CD14-positive monocyte (primary cell): ENCODE measurements at regions not wholly inside any gene's neighbourhood (a gene's known extent, or its start where the extent isn't known, plus 50 kb on each side); places are given as distances from the start of the nearest gene placed in this dataset.

Experiments used
- DNase-seq, 3 donors: peaks; one replicate each; pipeline ENCODE4 v3.0.0-alpha.2; 2011 to 2022
- H2AFZ ChIP-seq: 2 replicates; pipeline ENCODE4 v1.6.0; 2012; ENCODE audit warnings: mild to moderate bottlenecking, low read depth, low read length, inconsistent platforms; ENCODE audit not compliant: insufficient read depth, poor library complexity, severe bottlenecking
- H3K27ac ChIP-seq, 2 donors: 1 replicate in 1 of 2; 2 replicates in 1 of 2; pipeline ENCODE4 v1.5.1; 2012 to 2013; ENCODE audit warnings: low read length in 2 of 2, control low read depth in 1 of 2, inconsistent platforms in 1 of 2, low read depth in 1 of 2, mild to moderate bottlenecking in 1 of 2
- H3K27me3 ChIP-seq, 2 donors: one replicate each; pipeline versions ENCODE4 v1.6.0 to v1.6.1; 2011 to 2013; ENCODE audit warnings: low read length in 2 of 2; ENCODE audit not compliant: control insufficient read depth in 2 of 2, insufficient read depth in 2 of 2
- H3K36me3 ChIP-seq, 2 donors: replicated peaks in 1 of 2; 1 replicate in 1 of 2; 2 replicates in 1 of 2; pipeline versions ENCODE4 v1.5.1 to v1.6.1; 2012 to 2013; ENCODE audit warnings: low read length in 2 of 2, control low read depth in 1 of 2, inconsistent platforms in 1 of 2, mild to moderate bottlenecking in 1 of 2; ENCODE audit not compliant: insufficient read depth in 2 of 2, control insufficient read depth in 1 of 2
- H3K4me1 ChIP-seq, 2 donors: 1 replicate in 1 of 2; 2 replicates in 1 of 2; pipeline versions ENCODE4 v1.5.1 to v1.6.1; 2012 to 2013; ENCODE audit warnings: low read length in 2 of 2, control low read depth in 1 of 2, inconsistent platforms in 1 of 2, mild to moderate bottlenecking in 1 of 2, moderate library complexity in 1 of 2; ENCODE audit not compliant: insufficient read depth in 2 of 2, control insufficient read depth in 1 of 2
- H3K4me2 ChIP-seq: replicated peaks from 2 replicates; pipeline ENCODE3; 2012; ENCODE audit warnings: low read length, moderate library complexity, mild to moderate bottlenecking; ENCODE audit not compliant: poor library complexity, severe bottlenecking; ENCODE audit errors: extremely low read depth
- H3K4me3 ChIP-seq, 3 experiments: fragments of 200-600 bp in 1 of 3; sonication (generic) in 1 of 3; replicated peaks in 1 of 3; 1 replicate in 2 of 3; 2 replicates in 1 of 3; pipeline ENCODE4 v1.5.1; 2011 to 2013; ENCODE audit warnings: low read length in 3 of 3, mild to moderate bottlenecking in 3 of 3, control low read depth in 2 of 3, low read depth in 2 of 3, inconsistent platforms in 1 of 3, moderate library complexity in 1 of 3
- H3K79me2 ChIP-seq: 2 replicates; pipeline ENCODE4 v1.6.0; 2012; ENCODE audit warnings: mild to moderate bottlenecking, control low read depth, inconsistent platforms, low read length, moderate library complexity; ENCODE audit not compliant: insufficient read depth
- H3K9ac ChIP-seq: 2 replicates; pipeline ENCODE4 v1.6.0; 2017; ENCODE audit warnings: low read length, mild to moderate bottlenecking; ENCODE audit not compliant: insufficient read depth, poor library complexity, severe bottlenecking
- H3K9me3 ChIP-seq, 2 donors: replicated peaks in 1 of 2; 1 replicate in 1 of 2; 2 replicates in 1 of 2; pipeline versions ENCODE4 v1.5.1 to v1.6.1; 2012 to 2013; ENCODE audit warnings: low read length in 2 of 2, control low read depth in 1 of 2; ENCODE audit not compliant: control insufficient read depth in 1 of 2, insufficient read depth in 1 of 2
- H4K20me1 ChIP-seq: 2 replicates; pipeline ENCODE4 v1.6.0; 2012; ENCODE audit warnings: mild to moderate bottlenecking, low read length, control low read depth, moderate library complexity; ENCODE audit not compliant: insufficient read depth
- H3K27ac Mint-ChIP-seq, 7 donors: one replicate each; pipeline ENCODE4 v1.8.0; 2020; ENCODE audit warnings: mild to moderate bottlenecking in 7 of 7, mixed read lengths in 7 of 7, moderate library complexity in 6 of 7, inconsistent platforms in 2 of 7
- H3K27me3 Mint-ChIP-seq, 3 donors: one replicate each; pipeline ENCODE4 v1.8.0; 2021 to 2022; ENCODE audit warnings: low read depth in 3 of 3, mild to moderate bottlenecking in 3 of 3, mixed read lengths in 3 of 3, moderate library complexity in 3 of 3, inconsistent platforms in 1 of 3
- H3K36me3 Mint-ChIP-seq, 2 donors: one replicate each; pipeline ENCODE4 v1.8.0; 2020; ENCODE audit warnings: mixed read lengths in 2 of 2, inconsistent platforms in 1 of 2, mild to moderate bottlenecking in 1 of 2
- H3K4me1 Mint-ChIP-seq: one replicate; pipeline ENCODE4 v1.8.0; 2020; ENCODE audit warnings: mild to moderate bottlenecking, mixed read lengths
- H3K4me3 Mint-ChIP-seq, 2 donors: one replicate each; pipeline ENCODE4 v1.8.0; 2020; ENCODE audit warnings: mild to moderate bottlenecking in 2 of 2, mixed read lengths in 2 of 2, moderate library complexity in 1 of 2
- H3K9me3 Mint-ChIP-seq, 7 donors: one replicate each; pipeline ENCODE4 v1.8.0; 2020 to 2022; ENCODE audit warnings: mixed read lengths in 7 of 7, mild to moderate bottlenecking in 6 of 7, moderate library complexity in 6 of 7, inconsistent platforms in 2 of 7
- CTCF ChIP-seq: fragments of 200-600 bp; IDR thresholded peaks from one replicate; pipeline ENCODE4 v1.8.0; 2022; ENCODE audit warnings: antibody characterized with exemption, mild to moderate bottlenecking
- WGBS: methylation state at CpG from one replicate; pipeline ENCODE4 v1.1.5; 2013; ENCODE audit warnings: missing lambda C conversion rate; ENCODE audit not compliant: insufficient coverage; 5-methylcytosine and 5-hydroxymethylcytosine counted together
- intact Hi-C, 2 donors: fragments of 100-400 bp; cut with micrococcal nuclease; formaldehyde crosslinking; loops; one replicate each; pipeline versions ENCODE4 v1.15.0 to v1.15.1; 2023

GRCh38 chr4:153038623-153039311 lies 102.6 kb downstream of the FHDC1 start:
- Histone ChIP-seq H3K79me2 (no peaks in the 10 kb centered on the region), H3K27me3 (no peaks in the 10 kb centered on the region), H3K9me3 (peaks cover 0 to 6% of the 10 kb centered on the region in 2 donors), H4K20me1 (no peaks in the 10 kb centered on the region), H2AFZ (no peak overlapping the region), H3K9ac (no peak overlapping the region), H3K4me2 (no peak overlapping the region), H3K4me3 (no peak overlapping the region), H3K4me1 (no peaks in the 10 kb centered on the region), H3K36me3 (no peaks in the 10 kb centered on the region), H3K27ac (no peak overlapping the region)
- H3K4me1 Mint-ChIP-seq = peaks cover 5% of the 10 kb centered on the region
- peak in 1 of 3 donors; percentile 44 for DNase-seq
- intact Hi-C loops = no loop called here
- peak overlapping the region in 1 of 7 donors; percentile 39 for H3K27ac Mint-ChIP-seq
- H3K4me3 Mint-ChIP-seq = no peak overlapping the region
- no peak for TF ChIP-seq CTCF
- WGBS = 61% methylated on average over 10 of the region's 10 CpGs
- H3K9me3 Mint-ChIP-seq = peaks cover 0 to 9% (median 8%) of the 10 kb centered on the region in 7 donors
- H3K36me3 Mint-ChIP-seq = no peaks in the 10 kb centered on the region
- peaks cover 0 to 4% (median 4%) of the 10 kb centered on the region in 3 donors for H3K27me3 Mint-ChIP-seq

- Histone ChIP-seq H3K27me3 (no peaks in the 10 kb centered on the region), H3K4me3 (no peak overlapping the region), H3K79me2 (no peaks in the 10 kb centered on the region), H3K4me2 (no peak overlapping the region), H3K36me3 (no peaks in the 10 kb centered on the region), H3K9me3 (peaks cover 0 to 6% of the 10 kb centered on the region in 2 donors), H3K4me1 (no peaks in the 10 kb centered on the region), H2AFZ (no peak overlapping the region), H4K20me1 (no peaks in the 10 kb centered on the region), H3K27ac (no peak overlapping the region), H3K9ac (no peak overlapping the region)
- no peak for DNase-seq
- TF ChIP-seq CTCF = no peak
- no CpG with 5 or more reads among the region's 3 CpGs for WGBS
- Mint-ChIP-seq H3K4me1 (peaks cover 6% of the 10 kb centered on the region), H3K27ac (no peak overlapping the region), H3K4me3 (no peak overlapping the region), H3K36me3 (no peaks in the 10 kb centered on the region), H3K9me3 (peaks cover 0 to 9% (median 8%) of the 10 kb centered on the region in 7 donors), H3K27me3 (peaks cover 0 to 4% (median 4%) of the 10 kb centered on the region in 3 donors)
- intact Hi-C loops = no loop called here
Measured at GRCh38 chr4:153039542-153040185, 103.5 kb downstream of the FHDC1 start.
